ENCODE measurements at regions not wholly inside any gene's neighbourhood (a gene's known extent, or its start where the extent isn't known, plus 50 kb on each side); places are given as distances from the start of the nearest gene placed in this dataset.
"Not testable (repeated sequence)": the region's sequence is repeated elsewhere in the genome, so short reads cannot be mapped to it uniquely, and the experiment has no call there.

DNA sequence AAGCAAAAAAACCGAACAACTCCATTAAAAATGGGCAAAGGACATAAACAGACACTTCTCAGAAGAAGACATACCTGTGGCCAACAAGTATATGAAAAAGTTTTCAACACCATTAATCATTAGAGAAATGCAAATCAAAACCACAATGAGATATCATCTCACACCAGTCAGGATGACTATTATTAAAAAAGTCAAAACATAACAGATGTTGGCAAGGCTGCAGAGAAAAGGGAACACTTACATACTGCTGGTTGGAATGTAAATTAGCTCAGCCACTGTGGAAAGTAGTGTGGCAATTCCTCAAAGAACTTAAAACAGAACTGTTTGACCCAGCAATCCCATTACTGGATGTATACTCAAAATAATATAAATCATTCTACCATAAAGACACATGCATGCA, 436.3 kb downstream of the KLHL13 start:
- DNase-seq (ENCODE audit: low spot score), result no peak

DNA sequence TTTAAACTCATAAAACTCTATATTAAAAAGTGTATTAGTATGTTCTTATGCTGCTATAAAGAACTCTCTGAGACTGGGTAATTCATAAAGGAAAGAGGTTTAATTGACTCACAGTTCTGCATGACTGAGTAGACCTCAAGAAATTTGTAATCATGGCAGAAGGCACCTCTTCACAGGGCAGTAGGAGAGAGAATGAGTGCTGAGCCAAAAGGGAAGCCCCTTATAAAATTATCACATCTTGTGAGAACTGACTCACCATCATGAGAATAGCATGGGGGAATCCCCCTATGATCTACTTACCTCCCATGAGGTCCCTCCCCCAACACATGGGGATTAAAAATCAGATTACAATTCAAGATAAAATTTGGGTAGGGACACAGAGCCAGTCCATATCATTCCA, 463.2 kb downstream of the KLHL13 start:
- no peak for DNase-seq (ENCODE audit: low spot score)

DNA sequence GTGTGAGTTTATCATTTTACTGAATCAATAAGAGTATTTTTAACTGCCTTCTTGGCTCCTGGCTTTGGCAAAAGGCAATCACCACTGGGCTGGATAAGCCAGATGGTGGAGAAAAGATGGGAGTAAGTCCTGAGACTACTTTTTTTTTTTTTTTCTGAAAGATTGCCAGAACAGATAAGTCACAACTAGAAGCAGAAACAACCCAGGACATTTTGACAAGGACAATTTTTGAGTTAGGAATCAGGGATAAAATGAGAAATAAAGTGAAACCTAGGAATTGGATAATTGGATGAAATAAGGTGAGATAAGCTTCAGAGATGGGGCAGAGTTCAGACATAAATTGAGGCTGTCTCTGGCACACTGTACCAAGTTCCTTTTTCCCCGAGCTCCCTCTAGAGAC, 471.0 kb downstream of the KLHL13 start:
- no peak for DNase-seq (ENCODE audit: low spot score)

DNA sequence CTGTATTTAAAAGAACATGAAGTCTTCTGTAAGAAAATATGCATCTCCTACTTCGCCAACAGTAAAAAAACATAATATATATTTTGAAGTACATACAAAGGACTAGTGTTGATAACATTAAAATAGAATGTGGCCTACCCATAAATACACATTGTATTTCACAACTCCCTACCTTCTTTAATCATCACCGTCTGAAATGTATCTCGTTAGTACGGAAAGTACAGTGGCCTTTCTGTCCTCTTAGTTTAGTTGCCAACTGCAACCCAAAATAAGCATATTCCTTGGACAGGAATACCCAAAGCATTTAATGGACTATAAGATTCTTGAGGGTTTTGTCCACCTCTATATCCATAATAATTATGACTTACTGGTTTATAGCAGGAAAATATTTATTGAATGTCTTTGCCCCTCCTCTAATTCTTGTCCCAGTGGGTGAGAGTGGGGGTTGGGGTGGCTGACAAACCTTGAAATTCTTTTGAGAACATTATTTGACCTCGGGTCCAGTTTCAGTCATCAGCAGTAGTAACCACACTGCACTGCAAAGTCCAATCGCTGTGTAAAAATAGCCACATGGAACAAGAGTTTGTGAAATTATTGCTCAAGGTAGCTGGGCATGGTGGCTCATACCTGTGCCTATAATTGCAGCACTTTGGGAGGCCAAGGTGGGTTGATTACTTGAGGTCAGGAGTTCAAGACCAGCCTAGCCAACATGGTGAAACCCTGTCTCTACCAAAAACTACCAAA, 474.5 kb downstream of the KLHL13 start:
- DNase-seq (ENCODE audit: low spot score), result no peak

DNA sequence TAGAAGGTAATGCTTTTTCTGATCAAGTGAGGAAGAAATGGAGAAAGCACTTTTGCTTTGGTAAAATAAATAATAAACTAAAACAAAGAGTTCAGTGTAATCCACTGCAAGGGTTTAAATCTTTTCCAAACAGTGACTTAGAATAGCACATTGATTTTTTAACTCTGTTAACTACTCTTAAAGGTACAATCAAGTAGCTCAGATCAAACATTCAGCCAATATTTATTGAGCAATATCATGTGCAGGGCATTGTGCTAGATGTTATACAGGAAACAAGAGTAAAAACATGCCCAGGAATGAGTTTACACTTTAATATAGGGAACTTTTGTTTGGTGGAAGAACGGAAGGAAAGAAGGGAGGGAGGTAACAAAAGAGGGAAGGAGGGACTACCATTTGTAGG, 479.8 kb downstream of the KLHL13 start:
- DNase-seq (ENCODE audit: low spot score), result no peak

DNA sequence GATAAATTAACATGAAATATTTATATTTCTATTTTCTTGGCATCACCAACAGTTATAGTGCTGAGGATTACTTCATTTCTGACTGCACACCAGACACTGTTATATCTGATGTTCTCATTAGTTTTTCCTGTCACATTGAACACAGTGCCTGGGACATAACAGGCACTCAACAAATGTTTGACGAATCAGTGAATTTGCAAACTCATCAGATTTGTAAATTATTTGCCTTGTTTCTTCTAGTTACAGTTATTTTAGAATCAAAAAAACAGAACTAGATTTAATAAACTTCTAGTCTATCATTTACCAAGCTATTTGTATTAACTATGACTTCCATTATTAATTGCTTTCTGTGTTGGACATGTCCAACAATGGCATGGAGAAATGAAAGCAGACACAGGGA, 483.3 kb downstream of the KLHL13 start:
- no peak for DNase-seq (ENCODE audit: low spot score)

DNA sequence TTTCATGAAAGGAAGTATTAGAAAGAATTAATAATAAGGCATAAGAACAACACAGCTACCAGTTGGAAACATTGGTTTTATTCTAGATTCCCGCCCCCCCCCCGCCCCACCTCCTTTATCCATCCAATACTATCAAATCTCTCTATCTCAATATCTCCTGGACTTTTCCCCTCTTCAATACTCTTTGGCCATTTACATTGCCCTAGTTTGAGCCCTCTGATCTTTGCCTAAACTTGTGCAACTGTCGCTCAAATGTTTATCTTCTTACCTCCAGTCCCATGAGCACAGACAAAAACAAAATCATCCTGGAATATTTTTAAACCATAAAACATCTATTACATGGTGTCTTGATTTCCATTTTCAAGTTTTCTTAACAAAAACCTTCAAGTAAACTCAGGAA, 488.2 kb downstream of the KLHL13 start:
- DNase-seq (ENCODE audit: low spot score), result no peak

DNA sequence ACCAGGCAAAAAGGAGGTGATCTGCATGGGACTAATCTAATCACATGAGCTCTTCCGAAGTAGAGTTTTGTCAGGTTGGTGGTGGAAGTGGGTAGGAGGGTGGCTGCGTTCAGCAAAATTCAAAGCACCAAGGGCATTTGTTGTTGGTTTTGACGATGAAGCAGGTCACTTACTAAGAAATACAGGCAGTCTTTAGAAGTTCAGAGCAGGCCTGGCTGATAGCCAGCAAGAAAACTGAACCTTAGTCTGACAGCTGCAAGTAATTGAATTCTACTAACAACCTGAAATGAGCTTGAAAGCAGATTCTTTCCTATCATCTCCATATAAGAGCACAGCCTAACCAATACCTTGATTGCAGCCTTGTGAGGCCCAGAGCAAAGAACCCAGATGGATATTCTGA, 505.8 kb downstream of the KLHL13 start:
- no peak for DNase-seq (ENCODE audit: low spot score)

DNA sequence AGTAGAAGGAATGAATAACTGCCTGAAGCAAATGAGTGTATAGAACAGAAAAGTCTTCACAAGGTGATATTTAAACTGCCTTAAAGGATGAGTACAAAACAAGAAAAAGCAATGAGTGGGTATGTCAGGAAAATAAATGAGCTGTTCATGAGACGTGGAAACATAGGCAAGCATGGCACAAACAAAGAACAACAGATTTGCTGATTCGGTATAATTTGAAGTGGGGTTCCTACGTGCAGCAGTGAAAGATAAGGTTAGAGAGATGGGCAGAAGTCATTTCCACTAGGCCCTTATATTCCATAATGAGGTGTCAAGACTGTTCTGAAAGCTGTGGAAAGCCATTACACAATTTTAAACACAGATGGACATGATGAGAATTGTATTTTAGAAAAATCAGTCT, 506.6 kb downstream of the KLHL13 start:
- DNase-seq (ENCODE audit: low spot score), result no peak

DNA sequence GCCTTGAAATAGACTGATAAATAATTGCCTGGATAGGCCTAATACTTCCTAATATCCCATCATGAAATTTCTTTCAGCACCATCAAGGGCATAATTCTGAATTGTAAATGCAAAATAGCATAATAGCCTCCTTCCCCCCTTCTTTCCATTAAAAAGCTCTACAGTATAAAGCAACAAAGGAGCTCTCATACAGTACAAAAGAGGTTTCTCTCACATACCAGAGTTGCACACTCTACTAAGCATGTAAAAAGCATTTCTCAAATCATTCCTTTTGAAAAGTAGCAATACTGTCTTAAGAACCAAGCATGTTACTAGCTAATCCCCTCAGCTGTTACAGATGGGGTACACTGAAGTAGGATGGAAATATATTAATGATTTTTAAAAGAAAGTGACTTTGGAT, 509.0 kb downstream of the KLHL13 start:
- no peak for DNase-seq (ENCODE audit: low spot score)

DNA sequence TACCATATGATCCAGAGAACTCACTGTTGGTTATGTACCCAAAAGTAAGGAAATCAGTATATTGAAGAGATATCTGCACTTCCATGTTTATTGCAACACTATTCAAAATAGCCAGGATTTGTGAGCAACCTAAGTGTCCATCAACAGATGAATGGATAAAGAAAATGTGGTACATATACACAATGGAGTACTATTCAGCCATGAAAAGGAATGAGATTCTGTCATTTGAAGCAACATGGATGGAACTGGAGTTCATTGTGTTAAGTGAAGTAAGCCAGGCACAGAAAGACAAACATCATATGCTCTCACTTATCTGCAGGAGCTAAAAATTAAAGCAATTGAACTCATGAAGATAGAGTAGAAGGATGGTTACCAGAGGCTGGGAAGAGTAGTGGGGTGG, 510.5 kb downstream of the KLHL13 start:
- DNase-seq (ENCODE audit: low spot score), result not testable (repeated sequence)

DNA sequence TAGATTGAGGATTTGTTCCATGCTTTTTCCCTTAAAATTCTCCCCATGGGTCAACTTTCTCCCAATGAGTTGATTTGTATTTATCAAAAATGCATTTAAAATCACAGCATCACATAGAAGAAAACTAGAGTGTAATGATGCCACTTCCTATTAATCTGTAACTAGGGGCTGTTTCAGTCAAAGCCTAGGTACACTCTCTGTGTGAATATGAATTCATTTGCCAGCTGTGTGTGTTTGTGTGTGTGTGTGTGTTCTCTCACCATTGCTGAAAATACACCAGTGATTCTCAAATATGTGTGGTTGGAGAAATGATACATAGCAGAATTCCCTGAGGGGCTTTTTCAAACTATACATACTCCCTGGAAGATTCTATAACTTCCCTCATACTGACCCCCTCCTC, 546.5 kb downstream of the KLHL13 start:
- no peak for DNase-seq (ENCODE audit: low spot score)

DNA sequence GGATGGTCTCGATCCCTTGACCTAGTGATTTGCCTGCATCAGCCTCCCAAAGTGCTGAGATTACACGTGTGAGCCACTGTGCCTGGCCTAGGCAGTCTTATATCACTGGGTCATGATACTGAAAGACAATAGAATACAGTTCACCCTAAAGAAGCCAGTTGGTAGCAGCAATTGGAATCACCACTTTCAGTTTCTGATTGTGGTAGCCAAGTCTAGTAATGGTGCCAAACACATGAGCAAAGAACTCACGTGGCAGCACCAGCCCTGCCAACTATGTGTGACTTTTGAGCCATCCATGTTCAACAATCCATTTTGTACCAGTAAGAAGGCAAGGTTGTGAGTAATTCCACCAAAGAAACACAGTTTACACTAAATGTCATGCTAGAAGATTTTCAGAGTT, 548.4 kb downstream of the KLHL13 start:
- DNase-seq (ENCODE audit: low spot score), result no peak

DNA sequence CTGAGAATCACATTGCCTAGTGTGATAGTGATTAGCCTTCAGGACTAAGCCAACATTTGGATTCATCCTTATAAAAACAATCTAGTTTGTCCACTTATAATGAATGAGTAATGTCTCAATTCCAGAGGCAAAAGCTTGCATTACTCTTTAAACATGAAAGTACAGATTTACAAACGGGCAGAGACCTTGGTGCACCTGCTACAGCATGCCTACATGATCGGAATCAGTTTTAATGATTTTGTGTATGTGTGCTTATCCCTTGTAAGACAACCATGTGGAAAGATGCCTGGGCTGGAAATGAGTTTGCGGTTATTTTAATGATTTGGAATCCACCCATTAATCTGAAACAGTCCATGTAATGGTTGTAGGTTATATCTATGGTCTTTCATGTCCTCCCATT, 572.7 kb downstream of the KLHL13 start:
- DNase-seq (ENCODE audit: low spot score), result no peak

DNA sequence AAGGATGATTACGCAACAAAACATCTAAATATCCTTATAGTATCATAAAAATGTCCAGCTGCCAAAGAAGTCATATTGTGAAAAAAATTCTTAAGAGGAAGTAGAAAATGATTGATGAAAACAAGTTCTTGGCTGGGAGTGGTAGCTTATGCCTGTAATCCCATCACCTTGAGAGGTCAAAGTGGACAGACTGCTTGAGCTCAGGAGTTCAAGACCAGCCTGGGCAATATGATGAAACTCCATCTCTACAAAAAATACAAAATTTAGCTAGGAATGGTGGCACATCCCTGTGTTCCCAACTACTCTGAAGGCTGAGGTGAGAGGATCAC, 577.6 kb downstream of the KLHL13 start:
- DNase-seq (ENCODE audit: low spot score), result no peak

DNA sequence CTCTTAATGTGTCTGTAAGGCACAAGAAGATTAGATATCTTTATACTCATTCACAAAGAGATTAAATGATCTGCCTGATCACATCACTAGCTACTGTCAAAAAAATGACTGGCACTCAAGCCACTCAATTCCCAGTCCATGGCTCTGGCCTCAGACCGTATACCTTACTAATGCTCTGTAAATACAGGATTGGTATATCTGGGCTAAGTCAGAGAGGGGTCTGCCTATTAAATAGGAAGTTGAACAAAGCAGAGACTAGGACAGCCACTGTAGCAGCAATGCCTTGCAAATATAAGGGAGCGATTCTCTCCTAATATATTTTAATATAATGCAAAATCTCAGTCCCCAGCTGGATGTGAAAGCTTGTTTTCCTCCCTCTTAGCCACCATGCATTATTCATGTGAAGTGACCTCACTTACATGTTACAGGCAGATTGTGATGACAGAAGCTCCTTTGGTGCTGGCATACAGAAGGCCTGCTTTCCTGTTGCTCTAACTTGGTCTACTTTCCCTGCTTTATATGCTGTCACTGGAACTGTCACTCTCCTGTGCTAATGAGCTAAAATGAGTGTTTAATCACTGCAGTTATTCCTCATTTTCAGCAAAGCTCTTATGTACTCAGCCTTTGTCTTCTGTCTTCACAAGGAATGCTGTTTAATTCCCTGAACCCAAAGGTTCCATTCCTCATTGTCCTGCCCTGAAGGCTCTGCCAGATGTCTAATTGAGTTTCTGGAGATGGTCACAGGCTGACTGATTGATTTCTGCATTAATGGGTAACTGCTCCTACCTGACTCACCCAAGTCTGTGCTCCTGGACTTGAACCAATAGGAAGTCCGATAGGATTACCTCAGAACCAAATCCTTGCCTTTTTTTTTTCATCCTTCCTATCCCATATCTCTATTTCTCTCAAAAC, 578.2 kb downstream of the KLHL13 start:
- DNase-seq (ENCODE audit: low spot score), result no peak

DNA sequence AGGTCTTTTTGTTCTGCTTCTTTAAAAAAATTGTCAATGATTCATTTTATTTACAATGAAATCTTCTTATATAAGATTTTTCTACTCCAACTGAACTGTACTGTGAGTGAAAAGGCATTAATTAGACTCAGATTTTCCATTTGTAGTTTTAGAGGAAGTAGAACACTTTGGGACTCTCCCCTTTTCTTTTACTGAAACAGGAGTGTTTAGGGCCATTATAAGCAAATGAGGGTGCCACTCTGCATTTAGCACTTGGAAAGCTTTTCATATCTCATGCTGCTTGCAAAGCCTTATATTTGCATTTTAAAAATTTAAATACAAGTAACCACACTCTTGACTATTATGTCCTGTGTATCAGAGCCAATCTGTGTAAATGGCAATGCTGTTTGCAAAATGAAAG, 584.3 kb downstream of the KLHL13 start:
- DNase-seq (ENCODE audit: low spot score), result no peak

DNA sequence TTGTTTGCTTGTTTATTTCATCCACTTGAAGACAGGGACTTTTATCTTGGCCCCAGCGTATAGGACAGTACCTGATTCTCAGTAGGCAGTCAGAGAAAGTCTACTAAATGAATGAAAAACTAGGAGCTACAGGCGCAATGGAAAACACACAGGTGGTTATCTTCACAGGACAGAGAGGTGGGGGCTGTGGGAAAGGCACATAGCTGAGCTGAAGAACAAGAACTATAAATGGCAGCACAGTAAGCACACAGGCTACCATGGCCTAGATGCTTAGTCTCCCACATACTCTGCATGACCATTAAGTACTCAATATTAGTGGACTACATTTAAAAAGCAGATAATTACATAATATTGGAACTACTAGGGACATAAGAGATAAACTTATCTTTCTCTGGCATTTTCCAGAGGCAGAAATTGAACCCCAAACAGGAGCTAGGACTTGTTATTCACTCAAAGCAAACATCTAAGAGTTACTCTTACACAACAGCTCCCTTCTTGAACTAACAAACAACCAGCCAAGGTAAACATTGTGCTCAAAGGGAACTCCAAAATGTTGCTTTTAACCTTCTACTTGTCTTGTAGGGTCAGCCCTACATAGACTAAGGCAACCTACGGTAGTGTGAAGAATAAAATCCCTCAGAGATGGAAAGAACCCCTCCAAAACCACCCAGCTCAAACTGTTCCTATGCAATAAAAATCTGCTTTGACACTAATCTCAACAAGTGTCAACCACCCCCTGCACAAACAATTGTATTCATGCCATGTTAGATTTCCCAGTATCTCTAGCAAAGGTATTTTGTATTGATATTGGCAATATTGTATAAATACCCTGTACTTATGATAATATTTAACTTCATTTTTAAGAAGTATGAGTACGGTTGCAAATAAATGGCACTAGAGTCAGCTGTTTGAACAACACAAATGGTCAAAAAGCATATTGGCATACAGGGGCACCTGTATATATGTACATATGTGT, 593.6 kb downstream of the KLHL13 start:
- DNase-seq (ENCODE audit: low spot score), result no peak

DNA sequence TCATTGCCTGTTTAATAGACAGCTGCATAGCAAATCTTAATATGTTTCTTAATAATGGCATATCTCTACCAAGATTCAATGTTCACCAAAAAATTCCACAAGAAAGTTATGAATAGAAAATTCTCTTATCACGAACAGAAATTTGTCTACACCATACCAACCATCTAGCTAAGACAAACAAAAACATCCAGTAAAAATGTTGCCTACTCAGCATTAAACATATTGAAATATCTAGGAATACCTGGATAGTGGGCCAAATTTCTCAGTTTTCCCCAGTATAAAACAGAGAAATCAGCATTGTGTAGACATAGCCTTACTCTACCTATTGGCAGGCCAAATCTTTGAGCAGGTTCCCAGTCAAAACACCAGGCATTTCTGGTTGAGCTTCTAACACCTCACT, 598.6 kb downstream of the KLHL13 start:
- no peak for DNase-seq (ENCODE audit: low spot score)

DNA sequence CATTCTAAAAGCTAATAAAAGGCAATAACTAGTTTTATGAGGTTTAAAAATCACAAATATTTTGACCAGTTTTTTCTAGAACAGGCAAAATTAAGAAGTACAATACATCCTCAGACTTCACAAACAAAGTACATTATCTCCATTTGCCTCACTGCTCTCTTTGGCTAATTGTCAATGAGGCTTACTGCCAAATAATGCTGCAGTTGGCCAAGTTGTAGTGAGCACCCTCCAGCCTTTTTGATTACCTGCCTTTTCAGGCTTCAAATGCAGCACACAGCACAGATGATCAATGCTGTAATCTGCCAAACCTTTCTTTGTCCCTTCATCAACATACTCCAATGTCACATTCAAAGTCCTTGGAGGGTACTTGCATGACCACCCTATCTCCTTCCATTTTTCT, 605.2 kb downstream of the KLHL13 start:
- no peak for DNase-seq (ENCODE audit: low spot score)

DNA sequence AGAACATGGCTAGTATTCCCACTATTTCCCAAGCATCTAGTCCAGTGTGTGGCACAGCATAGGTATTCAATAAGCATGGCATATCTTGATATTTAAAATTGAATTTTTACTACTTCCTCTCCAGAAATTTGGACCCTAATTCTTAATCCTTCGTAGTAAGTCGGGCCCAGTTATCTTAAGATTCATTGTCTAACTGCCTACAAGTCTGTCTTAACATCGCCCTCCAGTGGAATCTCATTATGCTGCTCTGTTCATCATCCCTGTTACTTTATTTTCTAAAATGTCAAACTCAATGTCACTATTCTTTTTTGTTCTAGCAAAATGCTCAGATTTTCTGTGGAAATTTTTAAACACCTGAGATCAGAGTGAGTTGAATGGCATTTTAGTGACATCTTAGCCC, 606.2 kb downstream of the KLHL13 start:
- DNase-seq (ENCODE audit: low spot score), result peak; percentile 20

DNA sequence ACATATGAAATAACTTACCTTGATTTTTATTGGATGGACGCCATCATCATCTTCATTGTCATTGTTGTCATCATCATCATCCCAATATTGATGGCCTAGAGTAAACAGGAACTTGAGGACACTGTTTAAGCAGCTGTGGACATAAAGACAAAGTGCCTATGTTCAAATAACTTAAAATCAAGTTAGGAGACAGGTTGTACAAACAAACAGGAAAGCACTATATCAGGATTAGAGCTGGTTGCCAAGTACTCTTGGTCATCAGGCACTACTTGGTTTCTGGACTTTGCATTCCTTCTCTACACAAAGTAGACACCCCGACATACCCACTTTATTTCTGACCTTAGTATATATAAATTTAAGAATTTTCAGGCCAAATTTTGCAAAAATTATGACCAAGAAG, 608.6 kb downstream of the KLHL13 start:
- no peak for DNase-seq (ENCODE audit: low spot score)

DNA sequence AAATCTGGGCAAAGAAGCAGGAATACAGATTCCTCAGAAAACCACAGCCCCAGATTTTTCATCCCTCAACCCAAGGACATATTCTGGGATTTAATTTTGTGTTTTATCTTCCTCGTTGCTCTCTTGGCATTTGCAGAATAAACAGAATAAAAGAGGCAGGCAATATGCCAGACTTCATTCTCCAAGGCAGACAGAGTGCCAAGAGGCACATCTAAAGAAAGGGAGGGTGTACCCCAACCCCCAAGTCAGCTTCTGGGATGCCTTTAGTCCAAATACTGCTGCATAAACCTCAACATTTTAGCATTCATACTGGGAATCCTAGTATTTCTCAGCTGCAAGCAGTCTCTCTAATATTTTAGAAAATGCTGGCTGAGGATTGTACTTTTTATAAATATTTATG, 629.2 kb downstream of the KLHL13 start:
- DNase-seq (ENCODE audit: low spot score), result no peak
